ENCODE measurements at regions not wholly inside any gene's neighbourhood (a gene's known extent, or its start where the extent isn't known, plus 50 kb on each side); places are given as distances from the start of the nearest gene placed in this dataset.

GRCh38 chr10:47165168-47165710 is 134.8 kb upstream of the GDF10 start:
- TF ChIP-seq CTCF (IDR thresholded peaks at IDR 0.05 in 8 of 11, conservative IDR thresholded peaks at IDR 0.05 in 3 of 11): no peak
- TF ChIP-seq POLR2A (IDR thresholded peaks at IDR 0.05): no peak
- TF ChIP-seq POLR2AphosphoS5 (IDR thresholded peaks at IDR 0.05): no peak

Measured in spleen (tissue), 7 donors.